Astrocyte (in vitro differentiated cells and primary cell): ENCODE measurements at regions not wholly inside any gene's neighbourhood (a gene's known extent, or its start where the extent isn't known, plus 50 kb on each side); places are given as distances from the start of the nearest gene placed in this dataset.

Experiments used
- DNase-seq: peaks from one replicate; pipeline ENCODE4 v3.0.0-alpha.2; 2010; ENCODE audit warnings: low read depth
- FAIRE-seq: peaks from 2 replicates; lab custom pipeline; 2011; peaks lifted over from hg19 to GRCh38; lab: Jason Lieb, UNC
- H2AFZ ChIP-seq: 2 replicates; pipeline ENCODE4 v1.6.0; 2012; ENCODE audit warnings: low read depth, low read length, inconsistent platforms
- H3K27ac ChIP-seq: 2 replicates; pipeline ENCODE4 v1.5.1; 2011; ENCODE audit warnings: low read depth, low read length, inconsistent platforms
- H3K27me3 ChIP-seq: 2 replicates; pipeline ENCODE4 v1.6.0; 2011; ENCODE audit warnings: low read length, inconsistent platforms; ENCODE audit not compliant: insufficient read depth
- H3K36me3 ChIP-seq: 2 replicates; pipeline ENCODE4 v1.5.1; 2011; ENCODE audit warnings: low read length, inconsistent platforms; ENCODE audit not compliant: insufficient read depth
- H3K4me1 ChIP-seq: 2 replicates; pipeline ENCODE4 v1.5.1; 2011; ENCODE audit warnings: low read length, inconsistent platforms; ENCODE audit not compliant: insufficient read depth
- H3K4me2 ChIP-seq: 2 replicates; pipeline ENCODE4 v1.6.0; 2012; ENCODE audit warnings: low read length, inconsistent platforms
- H3K4me3 ChIP-seq: 2 replicates; pipeline ENCODE4 v1.5.1; 2011; ENCODE audit warnings: low read depth, mild to moderate bottlenecking, low read length, inconsistent platforms; ENCODE audit not compliant: insufficient read depth
- H3K79me2 ChIP-seq: 2 replicates; pipeline ENCODE4 v1.6.0; 2012; ENCODE audit warnings: mild to moderate bottlenecking, low read length, inconsistent platforms; ENCODE audit not compliant: insufficient read depth
- H3K9ac ChIP-seq: 2 replicates; pipeline ENCODE4 v1.6.0; 2012; ENCODE audit warnings: mild to moderate bottlenecking, low read length, inconsistent platforms
- H3K9me3 ChIP-seq: 2 replicates; pipeline ENCODE4 v1.5.1; 2012; ENCODE audit warnings: low read depth, mild to moderate bottlenecking, low read length, inconsistent platforms; ENCODE audit not compliant: insufficient read depth
- H4K20me1 ChIP-seq: 2 replicates; pipeline ENCODE4 v1.6.0; 2012; ENCODE audit warnings: low read length, inconsistent platforms; ENCODE audit not compliant: insufficient read depth
- H3K27ac Mint-ChIP-seq: one replicate; pipeline ENCODE4 v1.8.0; 2021; ENCODE audit warnings: mild to moderate bottlenecking, mixed read lengths; ENCODE audit not compliant: unreplicated experiment
- H3K27me3 Mint-ChIP-seq: one replicate; pipeline ENCODE4 v1.8.0; 2021; ENCODE audit warnings: low read depth, mixed read lengths; ENCODE audit not compliant: unreplicated experiment
- H3K36me3 Mint-ChIP-seq: one replicate; pipeline ENCODE4 v1.8.0; 2021; ENCODE audit warnings: low read depth, mixed read lengths; ENCODE audit not compliant: unreplicated experiment
- H3K4me1 Mint-ChIP-seq: one replicate; pipeline ENCODE4 v1.8.0; 2021; ENCODE audit warnings: low read depth, mixed read lengths; ENCODE audit not compliant: unreplicated experiment
- H3K4me3 Mint-ChIP-seq: one replicate; pipeline ENCODE4 v1.8.0; 2021; ENCODE audit warnings: mild to moderate bottlenecking, moderate library complexity, mixed read lengths; ENCODE audit not compliant: unreplicated experiment
- H3K9me3 Mint-ChIP-seq: one replicate; pipeline ENCODE4 v1.8.0; 2021; ENCODE audit warnings: mild to moderate bottlenecking, mixed read lengths; ENCODE audit not compliant: unreplicated experiment
- CTCF ChIP-seq: IDR thresholded peaks from 2 replicates; pipeline ENCODE4 v1.5.1; 2011; ENCODE audit warnings: low read depth, mild to moderate bottlenecking, inconsistent platforms, low read length, moderate library complexity; ENCODE audit not compliant: insufficient read depth
- EZH2 ChIP-seq: IDR thresholded peaks from 2 replicates; pipeline ENCODE4 v1.6.1; 2012; ENCODE audit warnings: mild to moderate bottlenecking, low read length, inconsistent platforms; ENCODE audit not compliant: insufficient read depth

GRCh38 chr7:41245916-41246315 is 457.0 kb downstream of the INHBA start:
- no peaks in the 10 kb centered on the region for H3K79me2 ChIP-seq
- H3K4me3 ChIP-seq = no peak overlapping the region
- H3K9ac ChIP-seq = no peak overlapping the region
- no peak for DNase-seq
- H3K27me3 Mint-ChIP-seq = no peaks in the 10 kb centered on the region
- H3K36me3 Mint-ChIP-seq = no peaks in the 10 kb centered on the region
- no peak overlapping the region for H3K27ac ChIP-seq
- no peaks in the 10 kb centered on the region for H4K20me1 ChIP-seq
- FAIRE-seq = no peak
- no peaks in the 10 kb centered on the region for H3K4me1 ChIP-seq
- no peaks in the 10 kb centered on the region for H3K9me3 ChIP-seq
- no peaks in the 10 kb centered on the region for H3K27me3 ChIP-seq
- peaks cover 16% of the 10 kb centered on the region for H3K4me1 Mint-ChIP-seq
- H2AFZ ChIP-seq = no peak overlapping the region
- no peak overlapping the region for H3K4me3 Mint-ChIP-seq
- no peak for TF ChIP-seq EZH2
- TF ChIP-seq CTCF = no peak
- H3K36me3 ChIP-seq = no peaks in the 10 kb centered on the region
- no peak overlapping the region for H3K27ac Mint-ChIP-seq
- no peak overlapping the region for H3K4me2 ChIP-seq
- H3K9me3 Mint-ChIP-seq = peaks cover 3% of the 10 kb centered on the region

DNA sequence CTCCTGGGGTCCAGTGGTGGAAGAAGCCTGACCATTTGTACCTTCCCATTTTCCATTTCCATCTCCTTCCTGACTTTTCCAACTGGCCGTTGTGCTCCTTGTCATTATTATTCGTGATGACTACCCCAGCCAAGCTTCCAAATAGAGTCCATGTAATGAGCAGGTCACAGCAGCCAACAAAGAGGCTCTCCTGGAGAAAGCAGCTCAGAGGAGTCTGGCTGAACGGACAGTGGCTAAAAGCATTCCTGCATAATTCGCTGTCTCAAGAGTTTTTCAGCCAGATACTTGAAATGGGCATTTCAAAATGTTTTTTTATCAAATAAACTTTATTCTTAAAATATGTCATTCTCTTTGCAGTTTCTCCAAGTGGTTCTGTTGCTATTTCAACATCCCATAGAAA is 458.6 kb downstream of the INHBA start:
- no peaks in the 10 kb centered on the region for H3K36me3 Mint-ChIP-seq
- H3K27ac Mint-ChIP-seq = peak overlapping the region; percentile 38
- peaks cover 3% of the 10 kb centered on the region for H3K9me3 Mint-ChIP-seq
- peak; percentile 74 for DNase-seq
- Histone ChIP-seq H3K27ac (no peak overlapping the region), H2AFZ (no peak overlapping the region), H4K20me1 (no peaks in the 10 kb centered on the region), H3K36me3 (no peaks in the 10 kb centered on the region), H3K4me1 (no peaks in the 10 kb centered on the region), H3K79me2 (no peaks in the 10 kb centered on the region), H3K27me3 (no peaks in the 10 kb centered on the region), H3K9ac (no peak overlapping the region), H3K4me3 (no peak overlapping the region), H3K9me3 (no peaks in the 10 kb centered on the region), H3K4me2 (peak overlapping the region; percentile 21)
- TF ChIP-seq EZH2 (no peak), CTCF (no peak)
- FAIRE-seq = no peak
- H3K27me3 Mint-ChIP-seq = no peaks in the 10 kb centered on the region
- H3K4me3 Mint-ChIP-seq = no peak overlapping the region
- peaks cover 19% of the 10 kb centered on the region for H3K4me1 Mint-ChIP-seq

- Histone ChIP-seq H3K4me1 (no peaks in the 10 kb centered on the region), H3K9me3 (no peaks in the 10 kb centered on the region), H3K79me2 (no peaks in the 10 kb centered on the region), H3K9ac (no peak overlapping the region), H3K4me3 (no peak overlapping the region), H3K36me3 (no peaks in the 10 kb centered on the region), H3K27ac (no peak overlapping the region), H3K4me2 (no peak overlapping the region), H4K20me1 (no peaks in the 10 kb centered on the region), H3K27me3 (no peaks in the 10 kb centered on the region), H2AFZ (no peak overlapping the region)
- peak overlapping the region; percentile 9 for H3K27ac Mint-ChIP-seq
- peaks cover 3% of the 10 kb centered on the region for H3K9me3 Mint-ChIP-seq
- no peak overlapping the region for H3K4me3 Mint-ChIP-seq
- no peak for FAIRE-seq
- no peak for TF ChIP-seq EZH2
- no peak for TF ChIP-seq CTCF
- no peaks in the 10 kb centered on the region for H3K36me3 Mint-ChIP-seq
- H3K27me3 Mint-ChIP-seq = no peaks in the 10 kb centered on the region
- no peak for DNase-seq
- H3K4me1 Mint-ChIP-seq = peaks cover 23% of the 10 kb centered on the region
Measured at GRCh38 chr7:41241641-41242040, 461.2 kb downstream of the INHBA start.
